ENCODE measurements at regions not wholly inside any gene's neighbourhood (a gene's known extent, or its start where the extent isn't known, plus 50 kb on each side); places are given as distances from the start of the nearest gene placed in this dataset.

- TF ChIP-seq CTCF (IDR thresholded peaks at IDR 0.05; ENCODE audit: low read depth, low read length, poor library complexity, severe bottlenecking): no peak
- no peak for TF ChIP-seq EZH2phosphoT487 (IDR thresholded peaks at IDR 0.05; ENCODE audit: borderline replicate concordance, low read length)
- H3K9me3 ChIP-seq (ENCODE audit: control insufficient read depth, insufficient read depth, low read length): no peaks in the 10 kb centered on the region; the same call in 1 of the 2 replicates
- H3K27ac ChIP-seq (ENCODE audit: low read depth, low read length): no peak overlapping the region
- no peaks in the 10 kb centered on the region for H3K9me2 ChIP-seq (replicated peaks; ENCODE audit: control insufficient read depth, low read length)
- no peaks in the 10 kb centered on the region for H3K4me1 ChIP-seq (ENCODE audit: control insufficient read depth, low read length)
- no peak overlapping the region for H3K4me2 ChIP-seq (ENCODE audit: low read length)
- H4K20me1 ChIP-seq (ENCODE audit: control insufficient read depth, insufficient read depth, low read depth, low read length): no peaks in the 10 kb centered on the region
- no peaks in the 10 kb centered on the region for H3K36me3 ChIP-seq (ENCODE audit: control insufficient read depth, low read length)
- H3K79me2 ChIP-seq (ENCODE audit: control insufficient read depth, low read length): no peaks in the 10 kb centered on the region
- no peaks in the 10 kb centered on the region for H3K27me3 ChIP-seq (ENCODE audit: control insufficient read depth, low read length)
- H3K4me3 ChIP-seq (ENCODE audit: low read length): no peak overlapping the region
- H3F3A ChIP-seq (ENCODE audit: control insufficient read depth, insufficient read depth): no peaks in the 10 kb centered on the region
Measured at GRCh38 chr3:26827169-26827568, 204.6 kb downstream of the LRRC3B start.

GRCh38 chr3:26838026-26838425 is 215.5 kb downstream of the LRRC3B start:
- Histone ChIP-seq H3K27me3 (ENCODE audit: control insufficient read depth, low read length) (no peaks in the 10 kb centered on the region), H3F3A (ENCODE audit: control insufficient read depth, insufficient read depth) (no peaks in the 10 kb centered on the region), H3K79me2 (ENCODE audit: control insufficient read depth, low read length) (no peaks in the 10 kb centered on the region), H3K9me3 (ENCODE audit: control insufficient read depth, insufficient read depth, low read length) (no peaks in the 10 kb centered on the region), H3K4me1 (ENCODE audit: control insufficient read depth, low read length) (no peaks in the 10 kb centered on the region), H3K27ac (ENCODE audit: low read depth, low read length) (no peak overlapping the region), H4K20me1 (ENCODE audit: control insufficient read depth, insufficient read depth, low read depth, low read length) (no peaks in the 10 kb centered on the region), H3K4me2 (ENCODE audit: low read length) (no peak overlapping the region), H3K36me3 (ENCODE audit: control insufficient read depth, low read length) (no peaks in the 10 kb centered on the region), H3K4me3 (ENCODE audit: low read length) (no peak overlapping the region), H3K9me2 (replicated peaks; ENCODE audit: control insufficient read depth, low read length) (no peaks in the 10 kb centered on the region)
- no peak for TF ChIP-seq EZH2phosphoT487 (IDR thresholded peaks at IDR 0.05; ENCODE audit: borderline replicate concordance, low read length)
- TF ChIP-seq CTCF (IDR thresholded peaks at IDR 0.05; ENCODE audit: low read depth, low read length, poor library complexity, severe bottlenecking): no peak

GRCh38 chr3:26839001-26839400 is 216.4 kb downstream of the LRRC3B start:
- Histone ChIP-seq H3K9me2 (replicated peaks; ENCODE audit: control insufficient read depth, low read length) (no peaks in the 10 kb centered on the region), H3F3A (ENCODE audit: control insufficient read depth, insufficient read depth) (no peaks in the 10 kb centered on the region), H3K4me2 (ENCODE audit: low read length) (no peak overlapping the region), H3K27ac (ENCODE audit: low read depth, low read length) (no peak overlapping the region), H4K20me1 (ENCODE audit: control insufficient read depth, insufficient read depth, low read depth, low read length) (no peaks in the 10 kb centered on the region), H3K4me3 (ENCODE audit: low read length) (no peak overlapping the region), H3K9me3 (ENCODE audit: control insufficient read depth, insufficient read depth, low read length) (no peaks in the 10 kb centered on the region), H3K36me3 (ENCODE audit: control insufficient read depth, low read length) (no peaks in the 10 kb centered on the region), H3K27me3 (ENCODE audit: control insufficient read depth, low read length) (no peaks in the 10 kb centered on the region), H3K79me2 (ENCODE audit: control insufficient read depth, low read length) (no peaks in the 10 kb centered on the region), H3K4me1 (ENCODE audit: control insufficient read depth, low read length) (no peaks in the 10 kb centered on the region)
- TF ChIP-seq CTCF (IDR thresholded peaks at IDR 0.05; ENCODE audit: low read depth, low read length, poor library complexity, severe bottlenecking): no peak
- TF ChIP-seq EZH2phosphoT487 (IDR thresholded peaks at IDR 0.05; ENCODE audit: borderline replicate concordance, low read length): no peak

All from DOHH2 (cell line).